K562 (cell line): ENCODE measurements at regions not wholly inside any gene's neighbourhood (a gene's known extent, or its start where the extent isn't known, plus 50 kb on each side); places are given as distances from the start of the nearest gene placed in this dataset.

Source experiments
- ATAC-seq: fragments of 200-7000 bp; cut with Tn5 transposase; 3 replicates; pipeline ENCODE4 v1.9.1; 2020; ENCODE audit warnings: moderate library complexity
- BruUV-seq: library from RNA; stranded (reverse); fragments of 400-500 nt; replicated peaks from 2 replicates; lab custom pipeline; 2021; lab: Mats Ljungman, UMichigan
- CTCF ChIA-PET: fragments of 300-600 bp; formaldehyde crosslinking; extraction: SDS; loops from one replicate; lab custom pipeline; 2021; ENCODE audit warnings: low intra/inter-chr PET ratio; lab: Yijun Ruan, JAX
- POLR2A ChIA-PET: fragments of 300-600, 350-650 bp; sonication (Branson Sonifier 250); formaldehyde crosslinking; extraction: SDS; loops from one replicate; lab custom pipeline; 2021; ENCODE audit warnings: antibody characterized with exemption, inconsistent platforms; lab: Yijun Ruan, JAX
- DNase-seq, 4 experiments: peaks; one replicate each; pipeline versions ENCODE4 v3.0.0 to v3.0.0-alpha.2; 2011 to 2018; ENCODE audit warnings: low spot score in 3 of 4, mixed read lengths in 3 of 4; ENCODE audit errors: extremely low read depth in 1 of 4
- FAIRE-seq: peaks from 2 replicates; lab custom pipeline; 2011; peaks lifted over from hg19 to GRCh38; lab: Jason Lieb, UNC
- H2AFZ ChIP-seq: 2 replicates; pipeline ENCODE4 v1.6.0; 2011; ENCODE audit warnings: low read depth, low read length, control low read depth, inconsistent platforms
- H3K27ac ChIP-seq: fragments of 200-600 bp; 3 replicates; pipeline ENCODE4 v1.8.0; 2011; ENCODE audit warnings: low read depth, mild to moderate bottlenecking, control low read depth, inconsistent platforms, low read length, moderate library complexity, mixed read lengths; ENCODE audit errors: extremely low read depth
- H3K27me3 ChIP-seq, 2 experiments: fragments of 300-600 bp in 1 of 2; 2 replicates in 1 of 2; 3 replicates in 1 of 2; pipeline versions ENCODE4 v1.6.0 to v1.8.0; 2011; ENCODE audit warnings: inconsistent platforms in 2 of 2, low read length in 2 of 2, mild to moderate bottlenecking in 1 of 2, mixed read lengths in 1 of 2, moderate library complexity in 1 of 2; ENCODE audit not compliant: control insufficient read depth in 2 of 2, insufficient read depth in 2 of 2
- H3K36me3 ChIP-seq: fragments of 300-600 bp; 3 replicates; pipeline ENCODE4 v1.8.0; 2011; ENCODE audit warnings: mild to moderate bottlenecking, low read length, inconsistent platforms; ENCODE audit not compliant: control insufficient read depth, insufficient read depth
- H3K4me1 ChIP-seq, 2 experiments: fragments of 200-600 bp in 1 of 2; replicated peaks in 1 of 2; 2 replicates in 1 of 2; 3 replicates in 1 of 2; pipeline versions ENCODE4 v1.5.1 to v1.8.0; 2011; ENCODE audit warnings: inconsistent platforms in 2 of 2, low read length in 2 of 2, mild to moderate bottlenecking in 1 of 2, mixed read lengths in 1 of 2, moderate library complexity in 1 of 2; ENCODE audit not compliant: control insufficient read depth in 2 of 2, insufficient read depth in 2 of 2
- H3K4me2 ChIP-seq: 2 replicates; pipeline ENCODE4 v1.6.1; 2011; ENCODE audit warnings: low read length, control low read depth, inconsistent platforms, mixed read lengths; ENCODE audit not compliant: insufficient read depth
- H3K4me3 ChIP-seq: fragments of 200-600 bp; sonication (generic), shearing (Covaris generic); 2 replicates; pipeline ENCODE4 v1.5.1; 2016; ENCODE audit warnings: control low read depth, inconsistent platforms
- H3K79me2 ChIP-seq: fragments of 200-600 bp; 3 replicates; pipeline ENCODE4 v1.8.0; 2011; ENCODE audit warnings: low read length, inconsistent platforms; ENCODE audit not compliant: control insufficient read depth, insufficient read depth
- H3K9ac ChIP-seq, 2 experiments: 2 replicates each; pipeline versions ENCODE4 v1.6.0 to v1.6.1; 2011; ENCODE audit warnings: low read depth in 2 of 2, low read length in 2 of 2, control low read depth in 1 of 2, inconsistent platforms in 1 of 2, mild to moderate bottlenecking in 1 of 2, mixed read lengths in 1 of 2; ENCODE audit not compliant: insufficient read depth in 1 of 2
- H3K9me1 ChIP-seq: one replicate; pipeline ENCODE4 v1.6.0; 2011; ENCODE audit warnings: inconsistent platforms, mild to moderate bottlenecking, low read length, moderate library complexity; ENCODE audit not compliant: control insufficient read depth, insufficient read depth
- H3K9me3 ChIP-seq: replicated peaks from 2 replicates; pipeline ENCODE4 v1.5.1; 2011; ENCODE audit warnings: low read depth, low read length, inconsistent platforms; ENCODE audit not compliant: control insufficient read depth, insufficient read depth
- H4K20me1 ChIP-seq: replicated peaks from 2 replicates; pipeline ENCODE4 v1.6.1; 2011; ENCODE audit warnings: low read length, inconsistent platforms, mixed read lengths; ENCODE audit not compliant: control insufficient read depth, insufficient read depth
- BMI1 ChIP-seq: fragments of 150-350 bp; IDR thresholded peaks from 2 replicates; pipeline ENCODE4 v1.6.1; 2014; ENCODE audit warnings: low read length
- COPS2 ChIP-seq: fragments of 450-650 bp; conservative IDR thresholded peaks from 2 replicates; pipeline ENCODE4 v1.6.1; 2016; ENCODE audit warnings: mild to moderate bottlenecking, moderate library complexity
- CTCF ChIP-seq, 3 experiments: IDR thresholded peaks in 2 of 3; conservative IDR thresholded peaks in 1 of 3; 2 replicates each; pipeline ENCODE4 v1.5.1; 2011 to 2012; ENCODE audit warnings: low read length in 3 of 3, mild to moderate bottlenecking in 3 of 3, control low read depth in 2 of 3, improper control_type of control experiment in 1 of 3, inconsistent platforms in 1 of 3, low read depth in 1 of 3, mixed read lengths in 1 of 3, moderate library complexity in 1 of 3; ENCODE audit not compliant: insufficient read depth in 2 of 3
- KDM4B ChIP-seq, 2 experiments: fragments of 450-650 bp in 1 of 2; sonication (generic) in 1 of 2; IDR thresholded peaks; 2 replicates each; pipeline ENCODE4 v1.6.1; 2016 to 2017; ENCODE audit warnings: borderline replicate concordance in 2 of 2, antibody characterized with exemption in 1 of 2, low read depth in 1 of 2, mild to moderate bottlenecking in 1 of 2
- KLF13 ChIP-seq: fragments of 450-650 bp; IDR thresholded peaks from 2 replicates; pipeline ENCODE4 v1.6.1; 2016; ENCODE audit warnings: missing genetic modification characterization, low read depth, mild to moderate bottlenecking, missing compliant biosample characterization, moderate library complexity, borderline replicate concordance
- KLF6 ChIP-seq: fragments of 250-450 bp; sonication (Bioruptor Pico); IDR thresholded peaks from 2 replicates; pipeline ENCODE4 v1.4.0; 2020; ENCODE audit warnings: mild to moderate bottlenecking, moderate library complexity, borderline replicate concordance
- MCM5 ChIP-seq: fragments of 450-650 bp; IDR thresholded peaks from 2 replicates; pipeline ENCODE4 v1.6.1; 2016; ENCODE audit warnings: low read depth
- NCOA2 ChIP-seq, 2 experiments: fragments of 450-650 bp; IDR thresholded peaks; 2 replicates each; pipeline ENCODE4 v1.6.1; 2018; ENCODE audit warnings: mild to moderate bottlenecking in 2 of 2, moderate library complexity in 1 of 2; ENCODE audit not compliant: partially characterized antibody in 2 of 2
- PURB ChIP-seq: sonication (generic); formaldehyde crosslinking; IDR thresholded peaks from 2 replicates; pipeline ENCODE4 v1.9.0; 2021; ENCODE audit warnings: low read depth, mild to moderate bottlenecking, missing genetic modification reagents
- SRSF9 ChIP-seq: fragments of 200-400 bp; formaldehyde crosslinking; IDR thresholded peaks from 2 replicates; pipeline ENCODE4 v1.6.1; 2017; ENCODE audit warnings: low read depth, low read length, borderline replicate concordance
- ZBTB11 ChIP-seq, 3 experiments: fragments of 200-800 bp in 1 of 3; fragments of 250-450 bp in 1 of 3; fragments of 450-650 bp in 1 of 3; sonication (Bioruptor Pico) in 1 of 3; sonication (Bioruptor generic) in 1 of 3; formaldehyde crosslinking in 1 of 3; IDR thresholded peaks; 2 replicates each; pipeline versions ENCODE4 v1.6.1 to v1.8.0; 2016 to 2022; ENCODE audit warnings: mild to moderate bottlenecking in 2 of 3, missing genetic modification characterization in 2 of 3, missing compliant biosample characterization in 1 of 3, moderate library complexity in 1 of 3
- ZNF12 ChIP-seq: sonication (generic); formaldehyde crosslinking; IDR thresholded peaks from 2 replicates; pipeline ENCODE4 v1.4.0; 2020; ENCODE audit warnings: mild to moderate bottlenecking, missing genetic modification reagents
- ZNF316 ChIP-seq: fragments of 450-650 bp; IDR thresholded peaks from 2 replicates; pipeline ENCODE4 v1.6.1; 2016
- WGBS: fragments of 100-300 bp; shearing (Covaris generic); methylation state at CpG from one replicate; pipeline ENCODE4 v1.1.6; 2016; ENCODE audit warnings: low coverage, mixed read lengths; ENCODE audit not compliant: insufficient coverage; ENCODE audit errors: missing lambda C conversion rate; 5-methylcytosine and 5-hydroxymethylcytosine counted together
- in situ Hi-C: fragments of 300-500 bp; cut with MboI; formaldehyde crosslinking; loops from 4 replicates; pipeline ENCODE4 v1.15.0; 2018; ENCODE audit warnings: inconsistent platforms, mixed read lengths
- intact Hi-C: fragments of 100-400 bp; cut with micrococcal nuclease; formaldehyde crosslinking; loops from 2 replicates; pipeline ENCODE4 v1.14.2; 2022

- intact Hi-C loops = no loop called here
- TF ChIP-seq MCM5 = no peak
- no peak for TF ChIP-seq PURB (CRISPR knock-in tag)
- no peak for TF ChIP-seq KLF6 (CRISPR knock-in tag)
- TF ChIP-seq KDM4B (IDR thresholded peaks at IDR 0.05; ENCODE audit: borderline replicate concordance in 2 of 2, low read depth in 1 of 2) = no peak
- peak; percentile 54 to 72 (median 64) for TF ChIP-seq CTCF (IDR thresholded peaks at IDR 0.05 in 2 of 3, conservative IDR thresholded peaks at IDR 0.05 in 1 of 3; ENCODE audit: insufficient read depth in 2 of 3, low read depth in 1 of 3, low read length in 3 of 3)
- TF ChIP-seq NCOA2 (IDR thresholded peaks at IDR 0.05; ENCODE audit: partially characterized antibody in 2 of 2) = no peak
- no peak for TF ChIP-seq SRSF9
- no peak for TF ChIP-seq BMI1
- TF ChIP-seq KLF13 (tag) = no peak
- no peak for TF ChIP-seq ZBTB11 (CRISPR knock-in tag; IDR thresholded peaks at IDR 0.05)
- TF ChIP-seq ZNF12 (CRISPR knock-in tag) = no peak
- TF ChIP-seq ZNF316 = peak; percentile 32; the same call in 1 of the 2 replicates
- no peak for TF ChIP-seq COPS2
- DNase-seq (peak; percentile 19 to 50 (median 34)), ATAC-seq (peak; percentile 84), FAIRE-seq (peak; percentile 48)
- WGBS = 0% methylated on average over 3 of the region's 3 CpGs
- CTCF ChIA-PET = no interaction called here
- BruUV-seq = no TSS peak
- no peaks in the 10 kb centered on the region for H3K79me2 ChIP-seq
- H3K27ac ChIP-seq = no peak overlapping the region
- POLR2A ChIA-PET = interaction anchor here (0.7 to 1.5 kb wide), 3 partner anchors 11 to 883 kb away, joined by 3 to 8 read pairs (median 3); no protein-coding TSS in a partner anchor
- no peaks in the 10 kb centered on the region for H3K9me3 ChIP-seq
- no peaks in the 10 kb centered on the region for H3K36me3 ChIP-seq
- H3K4me1 ChIP-seq = no peaks in the 10 kb centered on the region
- H3K9me1 ChIP-seq = no peaks in the 10 kb centered on the region
- H4K20me1 ChIP-seq = peaks cover 3% of the 10 kb centered on the region; the same call in 1 of the 2 replicates
- no peak overlapping the region for H2AFZ ChIP-seq
- H3K4me3 ChIP-seq = no peak overlapping the region
- H3K9ac ChIP-seq = no peak overlapping the region
- H3K4me2 ChIP-seq = no peak overlapping the region
- H3K27me3 ChIP-seq = no peaks in the 10 kb centered on the region
- in situ Hi-C loops = no loop called here
These were observed 62.1 kb upstream of the PRSS58 start for GRCh38 chr7:142319970-142320369.
